Pancreas (tissue), 10 donors: ENCODE measurements at regions not wholly inside any gene's neighbourhood (a gene's known extent, or its start where the extent isn't known, plus 50 kb on each side); places are given as distances from the start of the nearest gene placed in this dataset.
"Not testable (repeated sequence)": the region's sequence is repeated elsewhere in the genome, so short reads cannot be mapped to it uniquely, and the experiment has no call there.

Experiments used
- ATAC-seq, 4 donors: fragments of 200-7000 bp; cut with Tn5 transposase; one replicate each; pipeline versions ENCODE4 v1.8.0 to v1.9.1; 2020; ENCODE audit warnings: mild to moderate bottlenecking in 4 of 4, moderate library complexity in 4 of 4
- DNase-seq, 6 donors: peaks; one replicate each; pipeline ENCODE4 v3.0.0-alpha.2; 2020
- FAIRE-seq: peaks from 2 replicates; lab custom pipeline; 2012; peaks lifted over from hg19 to GRCh38; lab: Jason Lieb, UNC
- H3K27ac ChIP-seq, 4 donors: fragments of 200-600 bp; sonication (generic); 1 replicate in 3 of 4; 2 replicates in 1 of 4; pipeline versions ENCODE4 v1.5.0 to v1.8.0; 2020
- H3K27me3 ChIP-seq, 4 donors: fragments of 200-600 bp; one replicate each; pipeline ENCODE4 v1.8.0; 2021
- H3K36me3 ChIP-seq, 3 donors: fragments of 200-600 bp; sonication (generic) in 1 of 3; one replicate each; pipeline versions ENCODE4 v1.5.0 to v1.8.0; 2020 to 2021
- H3K4me1 ChIP-seq, 3 donors: fragments of 200-600 bp; one replicate each; pipeline ENCODE4 v1.8.0; 2021
- H3K4me3 ChIP-seq, 4 donors: fragments of 200-600 bp; sonication (generic) in 2 of 4; one replicate each; pipeline versions ENCODE4 v1.5.0 to v1.8.0; 2020 to 2021
- H3K9me3 ChIP-seq, 4 donors: fragments of 200-600 bp; one replicate each; pipeline ENCODE4 v1.8.0; 2021
- WGBS, 2 donors: extraction: QIAGEN DNeasy Blood & Tissue Kit; methylation state at CpG; one replicate each; pipeline ENCODE4 v1.1.7; 2013; 5-methylcytosine and 5-hydroxymethylcytosine counted together
- intact Hi-C, 3 donors: fragments of 100-400 bp; cut with DNase I; formaldehyde crosslinking; loops; one replicate each; pipeline versions ENCODE4 v1.11.1 to v1.14.2; 2022
- donor health status: healthy with polysubstance abuse.
- donor health status: DM: no; HTN: no; CAD: no; lungs with moderate emphysema.
- donor health status: DM: no; HTN: no; CAD: no.
- donor health status: control.
- donor health status: control.
- donor health status: Bipolar disorder and iron deficiency.
- donor health status: DM: yes; HTN: yes; CAD: no.
- donor health status: DM: no; HTN: no; CAD: no.
- donor health status: DM: no; HTN: no; CAD: no.
- donor health status: DM: yes; HTN: yes; CAD: no.

DNA sequence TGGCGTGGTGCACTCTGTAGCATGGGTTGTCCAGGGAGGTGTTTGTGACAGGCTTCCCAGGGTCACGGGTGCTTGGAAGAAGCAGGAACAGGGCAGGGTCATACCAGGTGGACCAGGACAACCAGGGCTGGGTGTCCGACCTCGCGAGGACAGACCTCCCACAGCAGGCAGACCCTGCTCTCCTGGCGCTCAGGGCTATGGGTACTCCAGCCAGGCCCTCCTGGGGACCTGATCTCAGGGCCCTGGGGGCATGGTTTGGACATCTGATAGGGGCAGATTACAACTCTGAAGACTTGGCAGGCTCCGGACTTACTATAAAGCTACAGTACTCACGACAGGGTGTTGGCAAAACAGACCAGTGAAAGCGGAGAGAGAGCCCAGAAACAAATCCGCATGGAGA is 5410.2 kb upstream of the TPTE start:
- ATAC-seq, H3K4me1 ChIP-seq, H3K27ac ChIP-seq, H3K9me3 ChIP-seq, FAIRE-seq, H3K4me3 ChIP-seq, H3K36me3 ChIP-seq, H3K27me3 ChIP-seq, intact Hi-C loops: not testable (repeated sequence)
- DNase-seq = peak in 5 of 6 donors; percentile 8 to 43 (median 16)
- WGBS, 2 donors = 87 to 91% methylated on average over 5 to 7 of the region's 10 CpGs

DNA sequence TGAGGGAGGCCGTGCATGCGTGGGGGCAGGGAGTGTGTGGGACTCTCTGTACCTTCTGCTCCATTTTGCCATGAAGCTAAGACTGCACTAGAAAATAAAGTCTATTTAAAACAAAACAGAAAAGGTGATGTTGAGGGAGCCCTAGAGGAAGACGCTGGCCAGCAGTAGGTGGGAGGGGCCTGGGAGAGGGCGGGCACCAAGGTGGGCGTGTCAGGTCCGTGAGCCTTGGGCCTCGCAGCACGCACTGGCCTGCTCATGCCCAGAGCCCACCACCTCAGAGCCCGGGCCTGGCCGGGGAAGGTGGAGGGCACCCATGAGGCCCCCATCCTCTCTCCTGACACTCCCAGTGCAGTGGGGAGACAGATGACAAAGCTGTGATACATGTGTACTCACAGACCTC is 5408.3 kb upstream of the TPTE start:
- H3K27me3 ChIP-seq, intact Hi-C loops, H3K4me3 ChIP-seq, H3K4me1 ChIP-seq, ATAC-seq, H3K36me3 ChIP-seq, H3K9me3 ChIP-seq, H3K27ac ChIP-seq, FAIRE-seq, DNase-seq: not testable (repeated sequence)
- no CpG with 5 or more reads among the region's 10 CpGs for WGBS, 2 donors

DNA sequence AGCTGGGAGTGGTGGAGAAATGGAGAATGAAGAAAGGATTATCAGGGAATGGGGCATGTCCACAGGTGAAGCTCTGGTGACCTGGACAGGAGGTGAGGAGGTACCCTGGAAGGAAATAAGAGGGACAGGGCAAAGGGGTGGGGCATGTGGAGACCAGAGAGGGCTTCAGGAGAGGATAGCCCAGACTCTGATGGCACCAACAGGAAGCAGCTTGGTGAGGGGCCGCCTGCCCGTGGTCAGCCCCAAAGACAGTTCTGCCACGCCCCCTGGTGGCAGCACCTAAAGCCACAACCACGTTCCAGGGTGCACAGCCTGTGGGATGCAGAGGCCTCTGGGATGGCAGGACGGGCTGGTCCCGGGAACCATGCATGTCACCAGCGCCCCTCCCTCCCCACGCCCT is 5406.9 kb upstream of the TPTE start:
- ATAC-seq (peak in 3 of 4 donors; percentile 47 to 73 (median 68)), DNase-seq (peak in 4 of 6 donors; percentile 4 to 8 (median 5))
- H3K27ac ChIP-seq, intact Hi-C loops, H3K9me3 ChIP-seq, H3K27me3 ChIP-seq, H3K4me3 ChIP-seq, H3K36me3 ChIP-seq, H3K4me1 ChIP-seq, FAIRE-seq: not testable (repeated sequence)
- no CpG with 5 or more reads among the region's 8 CpGs for WGBS, 2 donors

- H3K36me3 ChIP-seq, intact Hi-C loops, H3K27ac ChIP-seq, H3K4me3 ChIP-seq, H3K4me1 ChIP-seq, H3K9me3 ChIP-seq, H3K27me3 ChIP-seq, FAIRE-seq: not testable (repeated sequence)
- 65 to 78% methylated on average over 13 to 19 of the region's 24 CpGs for WGBS, 2 donors
- ATAC-seq (peak in 2 of 4 donors; percentile 2 to 10), DNase-seq (peak in 5 of 6 donors; percentile 11 to 35 (median 13))
Observed at GRCh38 chr21:5114893-5115645, 5406.3 kb upstream of the TPTE start.

DNA sequence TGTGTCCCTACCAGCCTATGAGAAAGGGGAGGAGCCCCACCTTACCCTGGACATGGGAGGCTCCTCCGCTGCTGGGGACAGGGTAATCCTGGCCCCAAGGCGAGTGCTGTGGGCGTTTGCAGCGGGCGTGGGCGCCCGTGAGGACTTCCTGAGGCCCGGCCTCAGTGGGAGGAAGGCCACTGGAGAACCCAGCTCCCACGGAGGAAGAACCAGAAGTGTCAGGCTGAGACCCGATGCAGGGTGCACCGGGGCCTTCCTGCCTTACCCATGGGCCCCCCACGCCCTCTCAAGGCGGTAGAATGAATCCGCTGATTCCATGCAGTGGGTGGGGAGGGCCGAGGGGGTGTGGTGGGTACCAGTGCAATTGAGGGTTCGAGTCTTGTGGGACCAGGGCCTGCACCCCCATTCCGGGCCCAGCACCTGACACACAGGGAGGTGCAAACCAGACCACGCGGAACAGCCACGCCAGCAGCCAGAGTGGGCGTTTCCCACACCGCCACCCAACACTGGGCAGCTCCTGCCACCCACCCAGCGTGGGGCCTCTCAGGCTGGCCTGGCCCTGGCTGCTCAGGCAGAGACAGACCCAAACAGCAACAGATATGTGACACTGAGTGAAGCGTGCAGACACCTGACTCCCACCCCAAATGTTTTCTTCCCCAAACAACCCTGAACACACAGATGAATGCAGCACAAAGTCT is 5405.6 kb upstream of the TPTE start:
- FAIRE-seq, intact Hi-C loops, H3K4me1 ChIP-seq, H3K4me3 ChIP-seq, H3K9me3 ChIP-seq, H3K36me3 ChIP-seq, H3K27ac ChIP-seq, H3K27me3 ChIP-seq: not testable (repeated sequence)
- DNase-seq = peak in 5 of 6 donors; percentile 8 to 36 (median 12)
- peak in 1 of 4 donors; percentile 4 for ATAC-seq
- 75 to 79% methylated on average over 9 to 19 of the region's 24 CpGs for WGBS, 2 donors

GRCh38 chr21:5116344-5117123 is 5404.8 kb upstream of the TPTE start:
- H3K4me3 ChIP-seq, H3K4me1 ChIP-seq, H3K27me3 ChIP-seq, intact Hi-C loops, H3K36me3 ChIP-seq, ATAC-seq, DNase-seq, FAIRE-seq, H3K9me3 ChIP-seq, H3K27ac ChIP-seq: not testable (repeated sequence)
- 88% methylated on average over 2 of the region's 19 CpGs; no CpG with 5 or more reads in 1 of the 2 donors for WGBS, 2 donors

- H3K27ac ChIP-seq, intact Hi-C loops, H3K27me3 ChIP-seq, FAIRE-seq, H3K9me3 ChIP-seq, H3K4me3 ChIP-seq, H3K36me3 ChIP-seq, DNase-seq, H3K4me1 ChIP-seq, ATAC-seq: not testable (repeated sequence)
- 77% methylated on average over 5 of the region's 15 CpGs for WGBS, 2 donors
Observed at GRCh38 chr21:5117135-5117534, 5404.2 kb upstream of the TPTE start.

- H3K9me3 ChIP-seq, H3K4me3 ChIP-seq: not testable (repeated sequence)
Observed at GRCh38 chr21:5117666-5118295, 5403.6 kb upstream of the TPTE start.

DNA sequence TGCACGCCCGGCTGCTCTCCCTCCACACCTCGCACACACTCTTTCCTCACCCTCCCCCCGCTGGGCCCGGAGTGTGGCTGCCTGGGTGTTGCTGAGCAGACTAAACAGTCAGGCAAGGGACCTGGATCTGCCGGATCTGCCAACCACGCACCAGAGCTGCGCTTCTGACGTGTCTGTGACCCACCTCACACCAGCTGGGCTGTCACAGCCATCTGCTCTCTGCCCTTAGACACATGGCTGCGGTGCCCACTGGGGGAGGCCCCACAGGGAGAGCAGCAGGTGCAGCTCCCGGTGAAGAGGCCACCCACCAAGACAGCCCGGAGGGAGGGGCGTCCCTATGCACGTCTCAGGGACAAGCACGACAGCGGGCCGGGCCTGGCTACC is 5403.1 kb upstream of the TPTE start:
- FAIRE-seq, H3K4me1 ChIP-seq, H3K36me3 ChIP-seq, H3K9me3 ChIP-seq, H3K27ac ChIP-seq, H3K4me3 ChIP-seq, H3K27me3 ChIP-seq, intact Hi-C loops: not testable (repeated sequence)
- ATAC-seq (peak in 2 of 4 donors; percentile 8 to 18), DNase-seq (peak in 2 of 6 donors; percentile 11 to 25)
- WGBS, 2 donors = 79% methylated on average over 5 of the region's 17 CpGs; no CpG with 5 or more reads in 1 of the 2 donors

More at GRCh38 chr21:5117666-5118295, 5403.6 kb upstream of the TPTE start:
- intact Hi-C loops, H3K36me3 ChIP-seq, H3K27ac ChIP-seq, H3K27me3 ChIP-seq, FAIRE-seq, H3K4me1 ChIP-seq: not testable (repeated sequence)
- DNase-seq (peak in 4 of 6 donors; percentile 7 to 39 (median 22)), ATAC-seq (peak in 1 of 4 donors; percentile 4)
- WGBS, 2 donors = 85 to 91% methylated on average over 3 to 10 of the region's 17 CpGs

GRCh38 chr21:5119179-5119578 is 5402.2 kb upstream of the TPTE start:
- 96 to 97% methylated on average over 5 to 7 of the region's 8 CpGs for WGBS, 2 donors
- ATAC-seq, H3K27ac ChIP-seq, H3K36me3 ChIP-seq, intact Hi-C loops, H3K4me1 ChIP-seq, FAIRE-seq, H3K27me3 ChIP-seq, H3K9me3 ChIP-seq, H3K4me3 ChIP-seq: not testable (repeated sequence)
- DNase-seq = peak in 3 of 6 donors; percentile 13 to 58 (median 22)

DNA sequence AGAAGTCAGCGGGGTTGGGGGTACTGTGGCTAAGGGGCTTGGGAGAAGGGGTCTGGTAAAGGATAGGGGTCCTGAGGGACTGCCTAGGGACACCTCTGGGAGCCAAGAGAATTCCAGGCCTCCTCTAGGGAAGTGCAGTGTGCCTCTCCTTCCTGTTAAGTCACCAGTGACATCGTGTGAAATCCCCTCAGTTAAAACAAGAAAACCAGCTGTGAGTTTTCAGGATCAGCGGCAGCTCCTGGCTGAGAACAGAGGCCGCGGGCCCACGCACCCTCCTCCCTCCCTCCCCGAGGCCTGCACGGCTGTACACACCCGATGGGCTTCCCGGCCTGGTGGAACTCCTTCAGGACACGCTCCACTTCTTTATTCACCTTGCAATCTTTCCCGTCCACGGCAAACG is 5400.0 kb upstream of the TPTE start:
- WGBS, 2 donors = 0 to 16% methylated on average over 2 to 5 of the region's 14 CpGs
- H3K9me3 ChIP-seq, H3K27me3 ChIP-seq, H3K4me3 ChIP-seq, H3K4me1 ChIP-seq, FAIRE-seq, intact Hi-C loops, H3K36me3 ChIP-seq: not testable (repeated sequence)
- DNase-seq (peak; percentile 7 to 65 (median 30)), ATAC-seq (peak; percentile 33 to 42 (median 36))
- peak overlapping the region in 1 of 4 donors; percentile 33 for H3K27ac ChIP-seq
